SKM-1 (cell line): ENCODE measurements at regions not wholly inside any gene's neighbourhood (a gene's known extent, or its start where the extent isn't known, plus 50 kb on each side); places are given as distances from the start of the nearest gene placed in this dataset.

Experiments used
- DNase-seq: peaks from one replicate; lab custom pipeline; 2025; ENCODE audit not compliant: unreplicated experiment; lab: John Stamatoyannopoulos, UW

GRCh38 chr9:130755377-130756007, 61.9 kb downstream of the EXOSC2 start:
- no peak for DNase-seq

- DNase-seq = no peak
Measured at GRCh38 chr9:130756037-130756436, 62.5 kb downstream of the EXOSC2 start.

GRCh38 chr9:130756455-130757152, 63.0 kb downstream of the EXOSC2 start:
- peak; percentile 31 for DNase-seq

- DNase-seq = no peak
Measured at GRCh38 chr9:130759738-130760137, 66.2 kb downstream of the EXOSC2 start.

- no peak for DNase-seq
Measured at GRCh38 chr9:130763331-130764171, 70.0 kb downstream of the EXOSC2 start.

- DNase-seq = no peak
Measured at GRCh38 chr9:130765137-130766020, 69.7 kb upstream of the ABL1 start.

- DNase-seq = no peak
Measured at GRCh38 chr9:130766021-130766926, 68.8 kb upstream of the ABL1 start.

- DNase-seq = no peak
Measured at GRCh38 chr9:130766927-130767307, 68.1 kb upstream of the ABL1 start.

GRCh38 chr9:130768265-130768664, 66.8 kb upstream of the ABL1 start:
- peak; percentile 86 for DNase-seq

- no peak for DNase-seq
Measured at GRCh38 chr9:130768891-130769403, 66.1 kb upstream of the ABL1 start.

- DNase-seq = no peak
Measured at GRCh38 chr9:130770093-130770492, 65.0 kb upstream of the ABL1 start.

- peak; percentile 46 for DNase-seq
Measured at GRCh38 chr9:130770679-130771442, 64.2 kb upstream of the ABL1 start.

- DNase-seq = no peak
Measured at GRCh38 chr9:130772185-130772584, 62.9 kb upstream of the ABL1 start.

- no peak for DNase-seq
Measured at GRCh38 chr9:130774183-130774582, 60.9 kb upstream of the ABL1 start.

- no peak for DNase-seq
Measured at GRCh38 chr9:130775336-130775991, 59.6 kb upstream of the ABL1 start.

- no peak for DNase-seq
Measured at GRCh38 chr9:130779153-130779855, 55.8 kb upstream of the ABL1 start.

- no peak for DNase-seq
Measured at GRCh38 chr9:130780415-130780814, 54.6 kb upstream of the ABL1 start.
